Gastrocnemius medialis (tissue), 4 donors: ENCODE measurements at regions not wholly inside any gene's neighbourhood (a gene's known extent, or its start where the extent isn't known, plus 50 kb on each side); places are given as distances from the start of the nearest gene placed in this dataset.

Experiments used
- ATAC-seq, 2 donors: fragments of 150-250 bp; one replicate each; pipeline ENCODE4 v1.9.1; 2016
- DNase-seq, 2 donors: peaks; one replicate each; pipeline ENCODE4 v3.0.0-alpha.2; 2019
- H3K27ac ChIP-seq, 4 donors: fragments of 200-600 bp; sonication (generic); 1 replicate in 1 of 4; 2 replicates in 3 of 4; pipeline ENCODE4 v1.5.1; 2016 to 2018; ENCODE audit warnings: mild to moderate bottlenecking in 2 of 4, moderate library complexity in 1 of 4
- H3K27me3 ChIP-seq, 3 donors: fragments of 200-600 bp; sonication (generic) in 2 of 3; 1 replicate in 1 of 3; 2 replicates in 2 of 3; pipeline versions ENCODE4 v1.5.1 to v1.6.0; 2016 to 2019; ENCODE audit warnings: mild to moderate bottlenecking in 1 of 3, moderate library complexity in 1 of 3
- H3K36me3 ChIP-seq, 2 donors: fragments of 200-600 bp; sonication (generic) in 1 of 2; one replicate each; pipeline ENCODE4 v1.5.1; 2017 to 2018
- H3K4me1 ChIP-seq, 2 donors: fragments of 200-600 bp; sonication (generic) in 1 of 2; one replicate each; pipeline ENCODE4 v1.5.1; 2016 to 2017; ENCODE audit warnings: mild to moderate bottlenecking in 2 of 2
- H3K4me3 ChIP-seq, 4 donors: fragments of 200-600 bp; sonication (generic) in 3 of 4; 1 replicate in 1 of 4; 2 replicates in 3 of 4; pipeline ENCODE4 v1.5.1; 2016 to 2019; ENCODE audit warnings: mild to moderate bottlenecking in 2 of 4
- H3K9me3 ChIP-seq, 3 donors: fragments of 200-600 bp; sonication (generic) in 2 of 3; 1 replicate in 1 of 3; 2 replicates in 2 of 3; pipeline ENCODE4 v1.5.1; 2016 to 2019
- POLR2A ChIP-seq, 2 donors: fragments of 450-650 bp; IDR thresholded peaks; one replicate each; pipeline ENCODE4 v1.6.1; 2017; ENCODE audit warnings: antibody characterized with exemption in 2 of 2, mild to moderate bottlenecking in 2 of 2, moderate library complexity in 2 of 2
- in situ Hi-C, 4 donors: fragments of 200-750 bp; cut with MboI; loops; one replicate each; pipeline versions ENCODE4 v1.15.0 to v1.8.0; 2017; ENCODE audit warnings: low sequenced_read_pairs in 4 of 4
- intact Hi-C: fragments of 100-400 bp; cut with DNase I; formaldehyde crosslinking; loops from one replicate; pipeline ENCODE4 v1.15.1; 2023; ENCODE audit warnings: low total_unique reads
- TF ChIP-seq, protein P1 (sequence below), 5 experiments: fragments of 450-650 bp in 3 of 5; fragments of 200-600 bp in 2 of 5; sonication (generic) in 2 of 5; IDR thresholded peaks in 4 of 5; conservative IDR thresholded peaks in 1 of 5; 1 replicate in 4 of 5; 2 replicates in 1 of 5; pipeline ENCODE4 v1.5.1; 2016 to 2019; ENCODE audit warnings: antibody characterized with exemption in 5 of 5, mild to moderate bottlenecking in 3 of 5, moderate library complexity in 3 of 5

GRCh38 chr7:21999896-22000295 is 54.2 kb upstream of the CDCA7L start:
- H3K9me3 ChIP-seq, result no peaks in the 10 kb centered on the region
- H3K27ac ChIP-seq, result no peak overlapping the region
- ATAC-seq, result no peak
- DNase-seq, result no peak
- no peaks in the 10 kb centered on the region for H3K36me3 ChIP-seq
- H3K27me3 ChIP-seq, result no peaks in the 10 kb centered on the region
- intact Hi-C loops, result no loop called here
- TF ChIP-seq, protein P1, sequence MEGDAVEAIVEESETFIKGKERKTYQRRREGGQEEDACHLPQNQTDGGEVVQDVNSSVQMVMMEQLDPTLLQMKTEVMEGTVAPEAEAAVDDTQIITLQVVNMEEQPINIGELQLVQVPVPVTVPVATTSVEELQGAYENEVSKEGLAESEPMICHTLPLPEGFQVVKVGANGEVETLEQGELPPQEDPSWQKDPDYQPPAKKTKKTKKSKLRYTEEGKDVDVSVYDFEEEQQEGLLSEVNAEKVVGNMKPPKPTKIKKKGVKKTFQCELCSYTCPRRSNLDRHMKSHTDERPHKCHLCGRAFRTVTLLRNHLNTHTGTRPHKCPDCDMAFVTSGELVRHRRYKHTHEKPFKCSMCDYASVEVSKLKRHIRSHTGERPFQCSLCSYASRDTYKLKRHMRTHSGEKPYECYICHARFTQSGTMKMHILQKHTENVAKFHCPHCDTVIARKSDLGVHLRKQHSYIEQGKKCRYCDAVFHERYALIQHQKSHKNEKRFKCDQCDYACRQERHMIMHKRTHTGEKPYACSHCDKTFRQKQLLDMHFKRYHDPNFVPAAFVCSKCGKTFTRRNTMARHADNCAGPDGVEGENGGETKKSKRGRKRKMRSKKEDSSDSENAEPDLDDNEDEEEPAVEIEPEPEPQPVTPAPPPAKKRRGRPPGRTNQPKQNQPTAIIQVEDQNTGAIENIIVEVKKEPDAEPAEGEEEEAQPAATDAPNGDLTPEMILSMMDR (IDR thresholded peaks at IDR 0.05 in 4 of 5, conservative IDR thresholded peaks at IDR 0.05 in 1 of 5), result no peak
- TF ChIP-seq POLR2A (IDR thresholded peaks at IDR 0.05), result no peak
- no peaks in the 10 kb centered on the region for H3K4me1 ChIP-seq
- no peak overlapping the region for H3K4me3 ChIP-seq
- in situ Hi-C loops, result no loop called here

DNA sequence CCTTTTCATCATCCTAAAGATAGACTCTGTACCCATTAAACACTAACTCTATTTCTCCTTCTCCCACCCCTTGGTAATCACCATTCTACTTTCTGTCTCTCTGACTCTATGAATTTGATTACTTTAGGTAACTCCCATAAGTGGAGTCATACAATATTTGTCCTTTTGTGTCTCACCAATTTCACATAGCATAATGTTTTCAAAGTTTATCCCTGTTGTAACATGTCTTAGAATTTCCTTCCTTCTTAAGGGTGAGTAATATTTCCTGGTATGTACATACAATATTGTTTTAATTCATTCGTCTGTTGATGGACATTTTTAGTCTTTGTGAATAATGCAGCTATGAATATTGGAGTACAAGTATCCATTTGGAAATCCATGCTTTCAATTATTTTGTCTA is 50.9 kb upstream of the CDCA7L start:
- TF ChIP-seq, protein P1 (IDR thresholded peaks at IDR 0.05 in 4 of 5, conservative IDR thresholded peaks at IDR 0.05 in 1 of 5), result no peak
- TF ChIP-seq POLR2A (IDR thresholded peaks at IDR 0.05), result no peak
- DNase-seq (no peak), ATAC-seq (no peak)
- Histone ChIP-seq H3K27me3 (no peaks in the 10 kb centered on the region), H3K36me3 (no peaks in the 10 kb centered on the region), H3K27ac (no peak overlapping the region), H3K4me3 (no peak overlapping the region), H3K9me3 (no peaks in the 10 kb centered on the region), H3K4me1 (no peaks in the 10 kb centered on the region)
- intact Hi-C loops (no loop called here), in situ Hi-C loops (no loop called here)
